ENCODE measurements at regions not wholly inside any gene's neighbourhood (a gene's known extent, or its start where the extent isn't known, plus 50 kb on each side); places are given as distances from the start of the nearest gene placed in this dataset.

DNA sequence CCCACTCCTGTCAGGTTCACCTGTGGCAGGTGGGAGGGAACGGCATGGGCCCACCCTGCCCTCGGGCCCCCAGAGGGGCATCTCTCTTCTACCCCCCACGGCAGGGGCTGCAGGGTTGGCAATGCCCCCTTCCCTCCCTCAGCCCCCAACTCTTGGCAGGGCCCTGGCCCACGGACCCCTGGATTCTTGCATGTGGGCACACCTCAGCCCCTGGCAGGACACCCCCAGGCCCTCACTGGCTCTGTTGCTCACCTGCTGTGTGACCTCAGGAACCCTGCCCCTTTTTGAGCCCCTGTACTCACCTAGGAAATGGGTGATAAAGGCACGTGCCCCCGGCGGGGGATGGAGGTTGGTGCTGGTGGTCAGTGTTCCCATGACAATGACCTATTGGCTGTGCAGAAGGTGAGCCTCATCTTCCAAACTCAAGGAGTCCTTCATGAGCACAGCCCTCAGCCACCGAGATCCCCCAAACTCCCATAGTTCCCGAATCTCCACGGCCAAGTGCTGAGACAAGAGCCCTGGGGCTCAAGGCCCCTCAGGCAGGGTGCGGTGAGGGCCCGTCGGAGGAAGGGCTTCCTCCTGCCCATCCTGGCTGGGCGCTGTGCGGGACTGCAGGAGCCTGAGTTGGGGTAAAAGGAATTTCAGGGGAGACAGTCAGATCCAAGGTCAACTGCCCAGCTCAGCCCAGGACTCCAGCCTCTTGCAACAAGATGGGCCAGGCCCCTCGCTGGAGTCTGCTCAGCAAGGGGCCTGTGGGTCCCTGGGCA, 198.2 kb downstream of the IGLL1 start:
- no peak for TF ChIP-seq CBX2 (IDR thresholded peaks at IDR 0.05; ENCODE audit: borderline replicate concordance, low read depth)
- TF ChIP-seq, protein P1, sequence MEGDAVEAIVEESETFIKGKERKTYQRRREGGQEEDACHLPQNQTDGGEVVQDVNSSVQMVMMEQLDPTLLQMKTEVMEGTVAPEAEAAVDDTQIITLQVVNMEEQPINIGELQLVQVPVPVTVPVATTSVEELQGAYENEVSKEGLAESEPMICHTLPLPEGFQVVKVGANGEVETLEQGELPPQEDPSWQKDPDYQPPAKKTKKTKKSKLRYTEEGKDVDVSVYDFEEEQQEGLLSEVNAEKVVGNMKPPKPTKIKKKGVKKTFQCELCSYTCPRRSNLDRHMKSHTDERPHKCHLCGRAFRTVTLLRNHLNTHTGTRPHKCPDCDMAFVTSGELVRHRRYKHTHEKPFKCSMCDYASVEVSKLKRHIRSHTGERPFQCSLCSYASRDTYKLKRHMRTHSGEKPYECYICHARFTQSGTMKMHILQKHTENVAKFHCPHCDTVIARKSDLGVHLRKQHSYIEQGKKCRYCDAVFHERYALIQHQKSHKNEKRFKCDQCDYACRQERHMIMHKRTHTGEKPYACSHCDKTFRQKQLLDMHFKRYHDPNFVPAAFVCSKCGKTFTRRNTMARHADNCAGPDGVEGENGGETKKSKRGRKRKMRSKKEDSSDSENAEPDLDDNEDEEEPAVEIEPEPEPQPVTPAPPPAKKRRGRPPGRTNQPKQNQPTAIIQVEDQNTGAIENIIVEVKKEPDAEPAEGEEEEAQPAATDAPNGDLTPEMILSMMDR (IDR thresholded peaks at IDR 0.05) = no peak

Data from A549 (cell line).